ENCODE measurements at regions not wholly inside any gene's neighbourhood (a gene's known extent, or its start where the extent isn't known, plus 50 kb on each side); places are given as distances from the start of the nearest gene placed in this dataset.

DNA sequence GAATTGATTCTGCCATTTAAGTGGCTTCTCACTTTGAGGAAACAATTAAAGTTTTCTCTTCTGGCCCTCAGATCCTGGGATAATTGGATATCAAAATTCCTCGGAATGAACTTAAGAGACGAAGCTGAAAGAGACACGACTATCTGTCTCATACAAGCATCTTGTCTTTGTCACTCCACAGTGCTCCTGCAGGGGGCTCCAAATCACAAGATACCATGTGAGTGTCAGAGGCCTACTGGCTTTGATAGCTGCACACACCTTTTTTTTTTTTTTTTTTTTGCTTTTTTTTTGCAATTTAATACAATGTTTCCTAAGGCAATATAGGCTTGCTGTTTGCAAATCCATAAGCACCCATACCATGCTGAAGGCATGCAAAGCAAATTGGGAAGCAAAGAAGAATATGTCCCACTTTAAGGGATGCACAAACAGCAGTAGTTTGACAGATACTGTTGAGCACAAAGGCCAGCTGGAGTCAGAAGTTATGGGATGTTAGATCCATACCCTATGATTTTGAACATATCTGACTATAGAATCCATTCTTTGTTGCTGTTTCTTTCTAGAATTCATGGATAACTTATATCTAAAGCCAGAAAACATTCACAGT lies 109.0 kb upstream of the CBLN2 start:
- TF ChIP-seq, protein P1, sequence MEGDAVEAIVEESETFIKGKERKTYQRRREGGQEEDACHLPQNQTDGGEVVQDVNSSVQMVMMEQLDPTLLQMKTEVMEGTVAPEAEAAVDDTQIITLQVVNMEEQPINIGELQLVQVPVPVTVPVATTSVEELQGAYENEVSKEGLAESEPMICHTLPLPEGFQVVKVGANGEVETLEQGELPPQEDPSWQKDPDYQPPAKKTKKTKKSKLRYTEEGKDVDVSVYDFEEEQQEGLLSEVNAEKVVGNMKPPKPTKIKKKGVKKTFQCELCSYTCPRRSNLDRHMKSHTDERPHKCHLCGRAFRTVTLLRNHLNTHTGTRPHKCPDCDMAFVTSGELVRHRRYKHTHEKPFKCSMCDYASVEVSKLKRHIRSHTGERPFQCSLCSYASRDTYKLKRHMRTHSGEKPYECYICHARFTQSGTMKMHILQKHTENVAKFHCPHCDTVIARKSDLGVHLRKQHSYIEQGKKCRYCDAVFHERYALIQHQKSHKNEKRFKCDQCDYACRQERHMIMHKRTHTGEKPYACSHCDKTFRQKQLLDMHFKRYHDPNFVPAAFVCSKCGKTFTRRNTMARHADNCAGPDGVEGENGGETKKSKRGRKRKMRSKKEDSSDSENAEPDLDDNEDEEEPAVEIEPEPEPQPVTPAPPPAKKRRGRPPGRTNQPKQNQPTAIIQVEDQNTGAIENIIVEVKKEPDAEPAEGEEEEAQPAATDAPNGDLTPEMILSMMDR (IDR thresholded peaks at IDR 0.05; ENCODE audit: extremely low read depth in 1 of 2, insufficient read depth in 1 of 2, low read depth in 1 of 2, low read length in 2 of 2), result peak; percentile 35 to 41
- TF ChIP-seq POLR2A (IDR thresholded peaks at IDR 0.05; ENCODE audit: low read depth, low read length) (no peak), EZH2 (IDR thresholded peaks at IDR 0.05; ENCODE audit: borderline replicate concordance, low read depth, low read length, severe bottlenecking) (no peak), JUN (IDR thresholded peaks at IDR 0.05; ENCODE audit: borderline replicate concordance, insufficient read depth, insufficient read length, low read depth) (no peak)

Data from endothelial cell of umbilical vein (primary cell).